Astrocyte of the cerebellum (primary cell): ENCODE measurements at regions not wholly inside any gene's neighbourhood (a gene's known extent, or its start where the extent isn't known, plus 50 kb on each side); places are given as distances from the start of the nearest gene placed in this dataset.
"Not testable (repeated sequence)": the region's sequence is repeated elsewhere in the genome, so short reads cannot be mapped to it uniquely, and the experiment has no call there.

ENCODE experiments used
- DNase-seq: peaks from one replicate; pipeline ENCODE4 v3.0.0-alpha.2; 2011; ENCODE audit warnings: low read depth
- H3K4me3 ChIP-seq: 2 replicates; pipeline ENCODE4 v1.5.1; 2011; ENCODE audit warnings: mild to moderate bottlenecking, low read depth, low read length, moderate library complexity
- in situ Hi-C: cut with HindIII; loops from 2 replicates; pipeline ENCODE4 v1.10.0; 2017; ENCODE audit warnings: low sequenced_read_pairs
- TF ChIP-seq, protein P1 (sequence below): IDR thresholded peaks from 2 replicates; pipeline ENCODE4 v1.5.1; 2012; ENCODE audit warnings: low read length, low read depth, moderate library complexity, mild to moderate bottlenecking; ENCODE audit errors: missing control alignments

DNA sequence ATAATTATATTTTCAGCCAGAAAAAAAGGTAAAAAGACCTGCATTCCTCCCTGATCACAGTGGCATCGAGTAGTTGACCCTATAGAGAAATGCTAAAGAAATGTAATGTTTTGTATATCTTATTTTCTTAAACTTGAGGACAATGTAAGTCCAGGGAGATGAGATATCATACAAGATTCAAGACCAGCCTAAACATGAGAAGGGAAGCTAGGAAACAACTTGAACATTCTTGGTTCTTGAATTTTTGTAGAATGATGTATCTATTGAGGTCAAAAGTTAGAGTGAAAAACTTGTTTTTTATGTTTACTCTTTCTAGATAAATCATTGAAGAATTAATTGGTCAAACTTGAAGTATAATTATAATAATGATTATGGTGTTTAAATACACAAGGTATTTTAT, 497.7 kb upstream of the TBL1XR1 start:
- TF ChIP-seq, protein P1, sequence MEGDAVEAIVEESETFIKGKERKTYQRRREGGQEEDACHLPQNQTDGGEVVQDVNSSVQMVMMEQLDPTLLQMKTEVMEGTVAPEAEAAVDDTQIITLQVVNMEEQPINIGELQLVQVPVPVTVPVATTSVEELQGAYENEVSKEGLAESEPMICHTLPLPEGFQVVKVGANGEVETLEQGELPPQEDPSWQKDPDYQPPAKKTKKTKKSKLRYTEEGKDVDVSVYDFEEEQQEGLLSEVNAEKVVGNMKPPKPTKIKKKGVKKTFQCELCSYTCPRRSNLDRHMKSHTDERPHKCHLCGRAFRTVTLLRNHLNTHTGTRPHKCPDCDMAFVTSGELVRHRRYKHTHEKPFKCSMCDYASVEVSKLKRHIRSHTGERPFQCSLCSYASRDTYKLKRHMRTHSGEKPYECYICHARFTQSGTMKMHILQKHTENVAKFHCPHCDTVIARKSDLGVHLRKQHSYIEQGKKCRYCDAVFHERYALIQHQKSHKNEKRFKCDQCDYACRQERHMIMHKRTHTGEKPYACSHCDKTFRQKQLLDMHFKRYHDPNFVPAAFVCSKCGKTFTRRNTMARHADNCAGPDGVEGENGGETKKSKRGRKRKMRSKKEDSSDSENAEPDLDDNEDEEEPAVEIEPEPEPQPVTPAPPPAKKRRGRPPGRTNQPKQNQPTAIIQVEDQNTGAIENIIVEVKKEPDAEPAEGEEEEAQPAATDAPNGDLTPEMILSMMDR = no peak
- no peak for DNase-seq
- in situ Hi-C loops = loop anchor here (5.0 kb wide), 1 partner anchor 63 kb away; no protein-coding TSS in a partner anchor
- no peak overlapping the region for H3K4me3 ChIP-seq

DNA sequence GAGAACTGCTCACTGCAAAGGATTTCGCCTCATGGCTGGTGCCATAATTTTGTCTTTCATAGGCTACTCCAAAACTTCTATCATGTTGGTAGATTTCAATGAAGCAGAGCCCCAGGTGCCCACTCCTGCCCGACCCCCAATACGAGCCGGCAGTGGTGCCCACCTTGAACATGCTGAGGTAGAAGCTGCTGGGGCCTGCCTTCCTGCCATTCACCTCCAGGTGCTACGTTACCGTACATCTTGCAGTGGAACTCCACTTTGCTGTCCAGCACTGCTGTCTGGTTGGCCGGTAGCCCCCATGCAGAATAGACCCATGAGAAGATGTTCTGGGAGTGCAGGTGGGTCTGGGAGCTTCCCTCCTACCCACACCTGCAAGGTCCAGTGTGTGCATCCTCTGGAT, 502.8 kb upstream of the TBL1XR1 start:
- H3K4me3 ChIP-seq = no peak overlapping the region
- in situ Hi-C loops = no loop called here
- TF ChIP-seq, protein P1 = no peak
- no peak for DNase-seq

DNA sequence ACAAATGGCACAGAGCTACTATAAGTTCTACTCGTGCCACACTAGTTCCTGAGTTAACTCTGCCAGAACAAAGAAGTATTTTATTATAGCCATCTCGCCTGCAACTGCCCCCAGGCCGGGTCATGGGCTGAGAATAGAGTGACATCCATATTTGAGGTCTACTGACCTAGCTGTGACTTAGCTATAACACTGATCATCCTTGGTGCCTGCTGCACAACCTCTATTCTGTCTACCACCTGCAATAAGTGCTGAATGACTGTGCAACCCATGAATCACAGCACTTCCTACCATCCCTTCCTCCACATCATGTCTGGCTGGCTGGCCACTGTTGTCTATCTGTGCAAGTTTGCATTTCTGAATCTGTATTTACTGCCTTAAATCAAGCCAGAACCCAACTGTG, 506.5 kb upstream of the TBL1XR1 start:
- DNase-seq = no peak
- in situ Hi-C loops = no loop called here
- TF ChIP-seq, protein P1 = no peak
- no peak overlapping the region for H3K4me3 ChIP-seq

DNA sequence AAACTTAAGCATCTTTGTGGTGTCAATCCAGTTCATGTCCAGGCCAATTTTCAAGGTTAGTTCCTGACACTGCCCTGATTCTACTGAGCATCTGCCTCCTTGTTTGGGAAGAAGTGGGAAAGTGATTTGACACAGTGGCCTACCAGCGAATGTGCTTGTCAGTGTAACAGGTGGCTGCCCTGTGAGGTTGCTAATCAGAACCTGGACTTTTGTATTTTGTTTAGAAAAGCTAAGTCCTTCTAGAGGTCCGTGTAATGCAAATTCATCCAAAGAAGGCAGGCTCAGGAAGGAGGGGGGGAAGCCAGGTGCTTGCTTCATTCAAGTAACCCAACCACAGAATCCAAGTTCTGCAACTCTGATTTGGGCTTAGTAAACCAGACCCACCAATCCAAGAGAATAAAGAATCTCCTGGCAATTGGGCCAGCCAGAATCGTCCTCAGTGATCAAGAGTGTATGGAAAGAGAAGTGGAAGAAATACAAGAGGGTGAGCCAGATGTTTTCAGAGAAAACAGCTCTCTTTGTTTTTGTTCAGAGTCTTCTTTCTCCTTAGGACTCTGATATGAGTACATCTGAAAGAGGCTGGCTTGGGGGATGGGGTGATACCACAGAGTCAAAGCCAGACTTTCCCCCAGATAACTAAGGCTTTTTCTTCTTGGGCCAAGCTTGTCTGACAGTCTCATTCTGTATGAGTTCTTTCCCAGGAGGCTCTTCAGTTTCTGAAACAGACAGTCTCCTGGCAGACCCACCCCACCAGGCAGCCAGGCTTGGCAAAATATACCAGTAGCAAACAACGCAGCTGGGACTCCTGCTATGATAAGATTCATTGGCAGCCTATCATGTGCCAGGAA, 508.9 kb upstream of the TBL1XR1 start:
- DNase-seq = no peak
- H3K4me3 ChIP-seq = no peak overlapping the region
- in situ Hi-C loops = no loop called here
- TF ChIP-seq, protein P1 = no peak

DNA sequence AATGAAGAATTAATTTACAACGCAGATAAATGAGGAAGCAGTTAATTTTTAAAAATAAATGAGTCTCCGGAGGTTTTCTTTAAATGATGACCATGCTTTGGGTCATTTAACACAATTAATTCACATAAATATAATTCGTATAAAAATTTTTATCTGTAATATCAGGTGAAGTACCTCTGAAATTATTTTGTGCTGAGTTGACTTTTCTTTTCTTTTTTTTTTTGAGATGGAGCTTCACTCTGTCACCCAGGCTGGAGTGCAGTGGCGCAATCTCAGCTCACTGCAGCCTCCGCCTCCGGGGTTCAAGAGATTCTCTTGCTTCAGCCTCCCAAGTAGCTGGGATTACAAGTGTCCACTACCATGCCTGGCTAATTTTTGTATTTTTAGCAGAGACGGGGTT, 512.2 kb upstream of the TBL1XR1 start:
- DNase-seq, in situ Hi-C loops, H3K4me3 ChIP-seq: not testable (repeated sequence)

DNA sequence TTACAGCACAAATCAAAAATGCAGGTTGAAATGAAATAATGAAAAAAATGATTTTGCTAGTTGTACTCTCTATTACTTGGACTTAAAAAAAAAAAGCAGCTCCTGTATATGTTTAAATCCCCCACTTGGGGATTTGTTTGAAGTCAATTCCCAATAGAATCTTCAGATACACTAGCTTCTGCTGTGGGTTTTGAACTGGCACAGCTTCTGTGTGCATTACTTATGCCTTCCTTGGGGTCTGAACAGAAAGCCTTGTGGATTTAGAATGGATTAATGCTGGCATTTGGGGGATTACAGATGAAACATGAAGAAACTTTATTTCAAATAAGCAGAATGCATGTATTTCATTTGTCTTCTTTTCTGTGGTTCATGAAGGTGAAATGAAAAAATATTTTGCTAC, 513.2 kb upstream of the TBL1XR1 start:
- TF ChIP-seq, protein P1 = no peak
- in situ Hi-C loops = no loop called here

DNA sequence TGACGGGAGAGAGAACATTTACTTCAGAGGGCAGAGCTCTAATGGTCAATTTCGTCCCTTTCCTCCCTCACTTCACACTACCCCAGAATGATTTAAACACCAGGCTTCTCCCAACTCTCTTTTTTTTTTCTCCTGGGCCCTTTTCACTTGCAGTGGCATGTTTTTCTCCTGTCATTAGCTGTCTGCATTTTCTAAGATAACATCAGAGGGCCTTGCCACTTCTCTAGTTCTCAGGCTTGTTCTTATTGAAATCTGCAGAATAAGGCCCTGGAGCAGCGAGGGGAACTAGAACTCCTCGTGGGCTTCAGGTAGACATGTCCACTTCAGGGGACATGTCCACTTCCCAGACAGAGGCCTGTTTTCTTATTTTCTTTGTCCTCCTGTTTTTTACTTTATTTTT, 514.4 kb upstream of the TBL1XR1 start:
- in situ Hi-C loops = no loop called here
- no peak for DNase-seq
- TF ChIP-seq, protein P1 = no peak
- H3K4me3 ChIP-seq = no peak overlapping the region

More for the DNA sequence above, 513.2 kb upstream of the TBL1XR1 start:
- H3K4me3 ChIP-seq = no peak overlapping the region
- DNase-seq = no peak
